Natural killer cell treated with Interleukin-12 subunit alpha and Interleukin-12 subunit beta and Interleukin-15 and Interleukin-18, amount 100 ng/mL, for 72 hours (primary cell): ENCODE measurements at regions not wholly inside any gene's neighbourhood (a gene's known extent, or its start where the extent isn't known, plus 50 kb on each side); places are given as distances from the start of the nearest gene placed in this dataset.

Source experiments
- ATAC-seq, 2 donors: fragments of 150-1000 bp; cut with Tn5 transposase in 1 of 2; sonication (Bioruptor Pico), chemical (Tn5 transposase) in 1 of 2; 2 replicates each; pipeline ENCODE4 v1.10.0; 2021
- DNase-seq: peaks from one replicate; pipeline ENCODE4 v3.0.0; 2022; ENCODE audit warnings: low spot score
- H3K27ac Mint-ChIP-seq, 2 donors: 1 replicate in 1 of 2; 2 replicates in 1 of 2; pipeline ENCODE4 v1.8.0; 2022; ENCODE audit warnings: mixed read lengths in 2 of 2, mild to moderate bottlenecking in 1 of 2, moderate library complexity in 1 of 2
- H3K27me3 Mint-ChIP-seq, 2 donors: 1 replicate in 1 of 2; 2 replicates in 1 of 2; pipeline ENCODE4 v1.8.0; 2022; ENCODE audit warnings: mixed read lengths in 2 of 2
- H3K36me3 Mint-ChIP-seq: one replicate; pipeline ENCODE4 v1.8.0; 2022; ENCODE audit warnings: mixed read lengths
- H3K4me1 Mint-ChIP-seq, 2 donors: 1 replicate in 1 of 2; 2 replicates in 1 of 2; pipeline ENCODE4 v1.8.0; 2022; ENCODE audit warnings: low read depth in 2 of 2, mixed read lengths in 2 of 2, mild to moderate bottlenecking in 1 of 2
- H3K4me3 Mint-ChIP-seq: one replicate; pipeline ENCODE4 v1.8.0; 2022; ENCODE audit warnings: mixed read lengths
- H3K9me3 Mint-ChIP-seq: 2 replicates; pipeline ENCODE4 v1.8.0; 2022; ENCODE audit warnings: mixed read lengths

- Mint-ChIP-seq H3K9me3 (peaks cover 16% of the 10 kb centered on the region), H3K4me3 (no peak overlapping the region), H3K4me1 (no peaks in the 10 kb centered on the region), H3K36me3 (no peaks in the 10 kb centered on the region), H3K27me3 (no peaks in the 10 kb centered on the region), H3K27ac (no peak overlapping the region)
- no peak for DNase-seq
- no peak for ATAC-seq
These were observed 210.1 kb downstream of the CDH9 start for GRCh38 chr5:26828294-26828693.

- DNase-seq (no peak), ATAC-seq (no peak)
- H3K36me3 Mint-ChIP-seq: peaks cover 23% of the 10 kb centered on the region
- H3K4me3 Mint-ChIP-seq: no peak overlapping the region
- no peaks in the 10 kb centered on the region for H3K4me1 Mint-ChIP-seq
- H3K9me3 Mint-ChIP-seq: peaks cover 29% of the 10 kb centered on the region
- no peak overlapping the region for H3K27ac Mint-ChIP-seq
- H3K27me3 Mint-ChIP-seq: no peaks in the 10 kb centered on the region
These were observed 225.2 kb downstream of the CDH9 start for GRCh38 chr5:26813235-26813634.

GRCh38 chr5:26812714-26813113 lies 225.7 kb downstream of the CDH9 start:
- no peaks in the 10 kb centered on the region for H3K27me3 Mint-ChIP-seq
- ATAC-seq (no peak), DNase-seq (no peak)
- H3K4me1 Mint-ChIP-seq: no peaks in the 10 kb centered on the region
- H3K9me3 Mint-ChIP-seq: peaks cover 26% of the 10 kb centered on the region
- H3K36me3 Mint-ChIP-seq: peaks cover 21% of the 10 kb centered on the region
- no peak overlapping the region for H3K27ac Mint-ChIP-seq
- H3K4me3 Mint-ChIP-seq: no peak overlapping the region

GRCh38 chr5:26807231-26808199 lies 230.9 kb downstream of the CDH9 start:
- Mint-ChIP-seq H3K9me3 (peaks cover 11% of the 10 kb centered on the region), H3K36me3 (peaks cover 9% of the 10 kb centered on the region), H3K27ac (no peak overlapping the region), H3K4me3 (no peak overlapping the region), H3K27me3 (no peaks in the 10 kb centered on the region), H3K4me1 (no peaks in the 10 kb centered on the region)
- DNase-seq (no peak), ATAC-seq (no peak)

GRCh38 chr5:26805076-26805475 lies 233.3 kb downstream of the CDH9 start:
- no peaks in the 10 kb centered on the region for H3K4me1 Mint-ChIP-seq
- ATAC-seq: no peak
- no peak overlapping the region for H3K27ac Mint-ChIP-seq
- peaks cover 8% of the 10 kb centered on the region for H3K9me3 Mint-ChIP-seq
- no peak for DNase-seq
- no peaks in the 10 kb centered on the region for H3K27me3 Mint-ChIP-seq
- no peaks in the 10 kb centered on the region for H3K36me3 Mint-ChIP-seq
- no peak overlapping the region for H3K4me3 Mint-ChIP-seq

GRCh38 chr5:26802944-26803343 lies 235.4 kb downstream of the CDH9 start:
- H3K4me3 Mint-ChIP-seq: no peak overlapping the region
- H3K4me1 Mint-ChIP-seq: no peaks in the 10 kb centered on the region
- no peaks in the 10 kb centered on the region for H3K36me3 Mint-ChIP-seq
- no peak overlapping the region for H3K27ac Mint-ChIP-seq
- H3K9me3 Mint-ChIP-seq: peaks cover 8% of the 10 kb centered on the region
- ATAC-seq: no peak
- DNase-seq: no peak
- no peaks in the 10 kb centered on the region for H3K27me3 Mint-ChIP-seq

GRCh38 chr5:26791433-26791832 lies 247.0 kb downstream of the CDH9 start:
- Mint-ChIP-seq H3K4me3 (no peak overlapping the region), H3K4me1 (no peaks in the 10 kb centered on the region), H3K36me3 (peaks cover 12% of the 10 kb centered on the region), H3K27me3 (no peaks in the 10 kb centered on the region), H3K27ac (no peak overlapping the region), H3K9me3 (peaks cover 23% of the 10 kb centered on the region)
- DNase-seq (no peak), ATAC-seq (no peak)

- ATAC-seq (no peak), DNase-seq (no peak)
- H3K4me1 Mint-ChIP-seq: no peaks in the 10 kb centered on the region
- H3K4me3 Mint-ChIP-seq: no peak overlapping the region
- peaks cover 12% of the 10 kb centered on the region for H3K36me3 Mint-ChIP-seq
- H3K9me3 Mint-ChIP-seq: peaks cover 23% of the 10 kb centered on the region
- H3K27me3 Mint-ChIP-seq: no peaks in the 10 kb centered on the region
- H3K27ac Mint-ChIP-seq: no peak overlapping the region
These were observed 247.4 kb downstream of the CDH9 start for GRCh38 chr5:26791021-26791420.

GRCh38 chr5:26763215-26763614 lies 275.2 kb downstream of the CDH9 start:
- H3K27ac Mint-ChIP-seq: no peak overlapping the region
- H3K9me3 Mint-ChIP-seq: peaks cover 34% of the 10 kb centered on the region
- no peak for ATAC-seq
- H3K4me1 Mint-ChIP-seq: no peaks in the 10 kb centered on the region
- no peaks in the 10 kb centered on the region for H3K27me3 Mint-ChIP-seq
- no peak for DNase-seq
- peaks cover 7% of the 10 kb centered on the region for H3K36me3 Mint-ChIP-seq
- no peak overlapping the region for H3K4me3 Mint-ChIP-seq

- no peak overlapping the region for H3K4me3 Mint-ChIP-seq
- H3K36me3 Mint-ChIP-seq: no peaks in the 10 kb centered on the region
- no peaks in the 10 kb centered on the region for H3K4me1 Mint-ChIP-seq
- no peaks in the 10 kb centered on the region for H3K27me3 Mint-ChIP-seq
- peaks cover 21% of the 10 kb centered on the region for H3K9me3 Mint-ChIP-seq
- ATAC-seq (no peak), DNase-seq (no peak)
- no peak overlapping the region for H3K27ac Mint-ChIP-seq
These were observed 276.9 kb downstream of the CDH9 start for GRCh38 chr5:26761446-26761845.

- no peak overlapping the region for H3K27ac Mint-ChIP-seq
- H3K4me3 Mint-ChIP-seq: no peak overlapping the region
- no peak for ATAC-seq
- no peaks in the 10 kb centered on the region for H3K4me1 Mint-ChIP-seq
- no peaks in the 10 kb centered on the region for H3K27me3 Mint-ChIP-seq
- H3K36me3 Mint-ChIP-seq: no peaks in the 10 kb centered on the region
- DNase-seq: no peak
- H3K9me3 Mint-ChIP-seq: peaks cover 17% of the 10 kb centered on the region
These were observed 277.3 kb downstream of the CDH9 start for GRCh38 chr5:26761045-26761444.

- Mint-ChIP-seq H3K4me1 (no peaks in the 10 kb centered on the region), H3K27me3 (no peaks in the 10 kb centered on the region), H3K27ac (no peak overlapping the region), H3K36me3 (no peaks in the 10 kb centered on the region), H3K4me3 (no peak overlapping the region), H3K9me3 (peaks cover 28% of the 10 kb centered on the region)
- DNase-seq: no peak
- no peak for ATAC-seq
These were observed 280.4 kb downstream of the CDH9 start for GRCh38 chr5:26757941-26758340.

GRCh38 chr5:26749829-26750228 lies 288.6 kb downstream of the CDH9 start:
- no peak overlapping the region for H3K27ac Mint-ChIP-seq
- no peaks in the 10 kb centered on the region for H3K4me1 Mint-ChIP-seq
- ATAC-seq: no peak
- no peaks in the 10 kb centered on the region for H3K27me3 Mint-ChIP-seq
- H3K36me3 Mint-ChIP-seq: no peaks in the 10 kb centered on the region
- DNase-seq: no peak
- H3K9me3 Mint-ChIP-seq: peaks cover 20% of the 10 kb centered on the region
- no peak overlapping the region for H3K4me3 Mint-ChIP-seq

- H3K4me3 Mint-ChIP-seq: no peak overlapping the region
- H3K4me1 Mint-ChIP-seq: no peaks in the 10 kb centered on the region
- ATAC-seq (no peak), DNase-seq (no peak)
- H3K27ac Mint-ChIP-seq: no peak overlapping the region
- no peaks in the 10 kb centered on the region for H3K36me3 Mint-ChIP-seq
- peaks cover 14% of the 10 kb centered on the region for H3K9me3 Mint-ChIP-seq
- H3K27me3 Mint-ChIP-seq: no peaks in the 10 kb centered on the region
These were observed 298.2 kb downstream of the CDH9 start for GRCh38 chr5:26740182-26740581.
